Epithelial cell of proximal tubule (primary cell): ENCODE measurements at regions not wholly inside any gene's neighbourhood (a gene's known extent, or its start where the extent isn't known, plus 50 kb on each side); places are given as distances from the start of the nearest gene placed in this dataset.

ENCODE experiments used
- DNase-seq: peaks from one replicate; pipeline ENCODE4 v3.0.0-alpha.2; 2011; ENCODE audit warnings: low read depth
- H3K4me3 ChIP-seq: 2 replicates; pipeline ENCODE4 v1.5.1; 2011; ENCODE audit warnings: low read depth, mild to moderate bottlenecking, low read length
- TF ChIP-seq, protein P1 (sequence below): conservative IDR thresholded peaks from 2 replicates; pipeline ENCODE4 v1.5.1; 2012; ENCODE audit warnings: low read depth, mild to moderate bottlenecking, low read length

DNA sequence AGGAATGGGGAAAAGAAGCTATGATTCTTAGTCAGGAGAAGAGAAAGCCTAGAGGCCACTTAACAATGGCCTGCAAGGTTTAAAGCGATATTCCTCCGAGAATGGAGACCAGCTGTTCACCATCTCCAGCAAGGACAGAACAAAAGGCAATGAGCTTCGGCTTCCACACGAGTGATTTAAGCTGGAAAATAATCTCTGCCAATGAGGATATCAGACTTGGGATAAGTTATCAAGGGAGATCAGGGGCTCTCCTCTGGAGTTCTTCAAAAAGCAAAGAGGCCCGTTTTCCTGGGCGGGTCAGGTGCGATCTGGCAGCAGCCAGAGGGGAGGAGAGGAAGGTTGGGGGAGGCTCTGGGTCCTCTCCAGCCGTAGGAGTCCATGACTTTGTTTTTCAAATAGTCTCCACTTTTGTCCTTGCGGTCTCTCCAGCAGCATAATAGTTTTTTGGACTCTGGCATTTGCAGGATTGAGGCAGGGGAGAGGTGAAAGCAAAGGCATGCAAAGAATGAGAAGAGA, 211.3 kb downstream of the SKIDA1 start:
- H3K4me3 ChIP-seq, result no peak overlapping the region
- TF ChIP-seq, protein P1, sequence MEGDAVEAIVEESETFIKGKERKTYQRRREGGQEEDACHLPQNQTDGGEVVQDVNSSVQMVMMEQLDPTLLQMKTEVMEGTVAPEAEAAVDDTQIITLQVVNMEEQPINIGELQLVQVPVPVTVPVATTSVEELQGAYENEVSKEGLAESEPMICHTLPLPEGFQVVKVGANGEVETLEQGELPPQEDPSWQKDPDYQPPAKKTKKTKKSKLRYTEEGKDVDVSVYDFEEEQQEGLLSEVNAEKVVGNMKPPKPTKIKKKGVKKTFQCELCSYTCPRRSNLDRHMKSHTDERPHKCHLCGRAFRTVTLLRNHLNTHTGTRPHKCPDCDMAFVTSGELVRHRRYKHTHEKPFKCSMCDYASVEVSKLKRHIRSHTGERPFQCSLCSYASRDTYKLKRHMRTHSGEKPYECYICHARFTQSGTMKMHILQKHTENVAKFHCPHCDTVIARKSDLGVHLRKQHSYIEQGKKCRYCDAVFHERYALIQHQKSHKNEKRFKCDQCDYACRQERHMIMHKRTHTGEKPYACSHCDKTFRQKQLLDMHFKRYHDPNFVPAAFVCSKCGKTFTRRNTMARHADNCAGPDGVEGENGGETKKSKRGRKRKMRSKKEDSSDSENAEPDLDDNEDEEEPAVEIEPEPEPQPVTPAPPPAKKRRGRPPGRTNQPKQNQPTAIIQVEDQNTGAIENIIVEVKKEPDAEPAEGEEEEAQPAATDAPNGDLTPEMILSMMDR, result no peak
- DNase-seq, result no peak

DNA sequence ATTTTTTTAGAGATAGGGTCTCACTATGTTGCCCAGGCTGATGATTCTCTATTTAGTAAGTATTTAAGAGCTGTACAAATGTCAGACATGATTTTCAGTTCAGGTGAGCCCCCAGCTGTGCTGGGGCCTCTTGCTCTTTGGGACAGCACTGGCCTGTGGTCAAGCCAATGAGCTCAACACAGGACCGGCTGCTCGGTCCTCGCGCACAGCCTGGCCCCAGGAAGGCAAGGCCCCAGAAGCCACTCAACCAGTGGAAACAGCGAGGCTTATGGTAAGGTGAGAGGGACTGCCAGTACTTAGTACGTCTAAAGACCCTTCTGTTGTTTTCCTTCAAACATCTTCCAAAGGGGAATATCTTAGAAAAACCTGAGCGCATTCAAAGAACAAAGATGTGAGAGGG, 211.8 kb downstream of the SKIDA1 start:
- TF ChIP-seq, protein P1, result no peak
- no peak overlapping the region for H3K4me3 ChIP-seq
- DNase-seq, result no peak

DNA sequence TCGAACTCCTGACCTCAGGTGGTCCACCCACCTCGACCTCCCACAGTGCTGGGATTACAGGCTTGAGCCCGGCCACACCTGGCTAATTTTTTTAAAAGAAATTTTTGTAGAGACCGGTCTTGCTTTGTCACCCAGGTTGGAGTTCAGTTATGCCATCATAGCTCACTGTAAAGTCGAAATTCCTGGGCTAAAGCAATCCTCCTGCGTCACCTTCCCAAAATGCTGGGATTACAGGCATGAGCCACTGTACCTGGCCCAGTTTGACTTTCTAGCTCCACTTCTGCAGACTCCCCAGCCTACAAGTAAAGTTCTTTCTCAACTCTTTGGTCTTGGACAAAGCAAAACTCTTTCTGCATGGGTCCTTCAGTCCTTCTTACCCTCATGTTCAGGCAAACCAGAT, 214.1 kb downstream of the SKIDA1 start:
- TF ChIP-seq, protein P1, result no peak
- no peak for DNase-seq
- no peak overlapping the region for H3K4me3 ChIP-seq

DNA sequence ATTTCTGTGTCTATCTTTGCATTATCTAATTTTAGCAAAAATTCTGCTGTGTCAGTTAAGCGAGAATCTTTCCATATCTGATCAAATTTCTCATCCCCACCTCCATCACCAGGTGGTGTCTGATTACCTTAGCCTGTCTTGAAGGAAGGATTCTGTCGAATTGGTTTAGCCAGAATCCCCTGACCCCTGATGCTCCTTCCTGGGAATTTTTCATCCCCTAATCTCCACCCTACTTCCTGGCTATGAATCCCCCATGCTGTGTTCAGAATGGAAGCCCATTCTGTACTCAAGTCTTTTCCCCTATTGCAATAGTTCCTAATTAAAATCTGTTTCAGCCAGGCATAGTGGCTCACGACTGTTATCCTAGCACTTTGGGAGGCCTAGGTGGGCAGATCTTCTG, 216.1 kb downstream of the SKIDA1 start:
- no peak for DNase-seq
- TF ChIP-seq, protein P1, result no peak
- no peak overlapping the region for H3K4me3 ChIP-seq

DNA sequence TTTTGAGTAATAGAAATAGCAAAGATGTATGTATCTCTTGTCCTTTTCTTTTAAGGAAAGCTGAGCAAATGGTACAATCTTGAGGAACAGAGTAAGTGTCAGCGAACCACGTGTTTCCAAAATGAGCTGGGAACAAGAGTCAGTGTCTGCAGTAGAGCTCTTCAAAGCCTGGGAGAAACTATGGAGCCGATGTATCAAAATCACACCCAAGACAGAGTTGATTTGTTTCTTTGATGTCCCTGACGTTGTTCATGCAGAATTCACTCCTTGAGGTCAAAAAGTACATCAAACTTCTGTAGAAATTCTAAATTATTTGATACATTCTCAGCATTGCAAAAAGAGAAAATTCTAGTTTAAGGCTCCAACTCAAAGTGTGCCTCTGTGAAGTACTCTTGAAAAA, 216.5 kb downstream of the SKIDA1 start:
- no peak for DNase-seq
- TF ChIP-seq, protein P1, result no peak

DNA sequence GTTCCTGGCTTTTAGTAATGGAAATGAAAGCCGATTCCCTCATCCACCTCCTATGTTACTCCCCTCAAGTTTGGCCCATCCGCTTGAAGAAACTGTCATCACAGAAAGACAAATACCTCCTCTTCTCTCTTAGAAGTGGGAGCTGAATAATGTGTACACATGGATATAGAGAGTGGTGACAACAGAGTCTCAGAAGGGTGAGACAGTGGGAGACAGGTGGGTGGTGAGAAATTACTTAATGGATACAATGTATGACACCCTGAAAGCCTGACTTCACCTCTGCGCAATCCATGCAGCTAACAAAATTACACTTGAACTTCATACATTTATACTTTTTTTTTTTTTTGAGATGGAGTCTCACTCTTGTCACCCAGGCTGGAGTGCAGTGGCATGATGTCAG, 217.5 kb downstream of the SKIDA1 start:
- H3K4me3 ChIP-seq, result no peak overlapping the region
- TF ChIP-seq, protein P1, result no peak
- DNase-seq, result no peak

More for the DNA sequence above, 216.5 kb downstream of the SKIDA1 start:
- H3K4me3 ChIP-seq, result no peak overlapping the region

DNA sequence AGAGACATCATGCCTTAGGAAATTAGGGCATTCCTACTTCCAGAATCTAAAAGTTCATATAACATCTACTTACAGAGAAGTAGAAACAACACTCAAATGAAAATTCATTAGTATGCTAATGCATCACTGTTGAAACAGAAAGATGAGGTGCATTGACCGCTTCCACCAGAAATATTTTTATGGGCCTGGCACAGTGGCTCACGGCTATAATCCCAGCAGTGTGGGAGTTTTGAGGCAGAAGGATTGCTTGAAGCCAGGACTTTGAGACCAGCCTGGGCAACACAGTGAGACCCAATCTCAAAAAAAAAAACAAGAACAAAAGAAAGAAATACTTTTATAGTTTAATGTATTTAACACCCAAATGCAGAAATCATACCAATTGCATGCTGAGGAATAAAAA, 220.9 kb downstream of the SKIDA1 start:
- TF ChIP-seq, protein P1, result no peak
- H3K4me3 ChIP-seq, result no peak overlapping the region
- DNase-seq, result no peak
